Muscle layer of duodenum (tissue), 2 donors: ENCODE measurements at regions not wholly inside any gene's neighbourhood (a gene's known extent, or its start where the extent isn't known, plus 50 kb on each side); places are given as distances from the start of the nearest gene placed in this dataset.

Source experiments
- H3K27ac ChIP-seq: one replicate; pipeline ENCODE4 v1.7.0; 2013; ENCODE audit warnings: mild to moderate bottlenecking, low read length
- H3K27me3 ChIP-seq: one replicate; pipeline ENCODE4 v1.7.0; 2013; ENCODE audit warnings: low read depth, mild to moderate bottlenecking, control low read depth, low read length
- H3K36me3 ChIP-seq, 2 donors: one replicate each; pipeline ENCODE4 v1.7.0; 2013; ENCODE audit warnings: low read length in 2 of 2, control low read depth in 1 of 2, mild to moderate bottlenecking in 1 of 2; ENCODE audit not compliant: insufficient read depth in 2 of 2, control insufficient read depth in 1 of 2
- H3K4me1 ChIP-seq, 2 donors: one replicate each; pipeline ENCODE4 v1.7.0; 2013; ENCODE audit warnings: low read length in 2 of 2, mild to moderate bottlenecking in 2 of 2, control low read depth in 1 of 2, moderate library complexity in 1 of 2; ENCODE audit not compliant: insufficient read depth in 2 of 2, control insufficient read depth in 1 of 2
- H3K4me3 ChIP-seq, 2 donors: one replicate each; pipeline ENCODE4 v1.7.0; 2013; ENCODE audit warnings: low read length in 2 of 2, low read depth in 1 of 2, mild to moderate bottlenecking in 1 of 2
- H3K9me3 ChIP-seq, 2 donors: one replicate each; pipeline ENCODE4 v1.7.0; 2013; ENCODE audit warnings: low read length in 2 of 2, control low read depth in 1 of 2, mild to moderate bottlenecking in 1 of 2; ENCODE audit not compliant: control insufficient read depth in 1 of 2
- donor health status: healthy.

- Histone ChIP-seq H3K27ac (no peak overlapping the region), H3K27me3 (no peaks in the 10 kb centered on the region), H3K36me3 (no peaks in the 10 kb centered on the region), H3K9me3 (no peaks in the 10 kb centered on the region), H3K4me3 (no peak overlapping the region), H3K4me1 (no peaks in the 10 kb centered on the region)
Observed at GRCh38 chr2:53021292-53021691, 746.3 kb upstream of the CHAC2 start.

DNA sequence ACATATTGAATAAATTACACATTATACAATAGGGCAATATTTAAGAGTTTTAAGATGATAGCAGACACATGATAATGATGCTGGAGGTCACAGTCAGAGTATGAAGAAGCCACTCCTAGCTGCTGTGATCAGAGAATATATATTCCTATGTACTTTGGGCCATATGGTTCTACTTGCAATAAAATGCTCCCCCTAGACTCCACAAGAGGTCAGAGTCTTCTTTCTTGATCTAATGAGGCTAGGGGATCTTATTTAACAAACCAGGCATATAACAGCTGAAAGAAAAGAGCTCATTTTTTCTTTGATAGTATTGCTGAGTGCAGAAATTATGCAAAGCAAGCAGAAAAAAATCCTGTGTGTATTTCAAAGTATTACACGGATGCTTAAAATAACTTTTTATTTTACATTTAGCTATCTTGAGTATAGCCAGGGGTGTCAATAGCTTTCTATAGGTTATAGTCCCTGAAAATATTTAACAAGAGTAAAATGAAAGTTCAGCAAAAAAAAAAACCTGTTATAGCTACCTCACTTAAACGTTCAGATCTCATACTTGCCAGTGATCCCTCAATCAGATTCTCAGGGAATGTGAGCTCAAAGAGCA lies 748.7 kb upstream of the CHAC2 start:
- H3K9me3 ChIP-seq, result no peaks in the 10 kb centered on the region
- H3K27me3 ChIP-seq, result no peaks in the 10 kb centered on the region
- H3K4me1 ChIP-seq, result no peaks in the 10 kb centered on the region
- H3K36me3 ChIP-seq, result no peaks in the 10 kb centered on the region
- no peak overlapping the region for H3K27ac ChIP-seq
- no peak overlapping the region for H3K4me3 ChIP-seq

DNA sequence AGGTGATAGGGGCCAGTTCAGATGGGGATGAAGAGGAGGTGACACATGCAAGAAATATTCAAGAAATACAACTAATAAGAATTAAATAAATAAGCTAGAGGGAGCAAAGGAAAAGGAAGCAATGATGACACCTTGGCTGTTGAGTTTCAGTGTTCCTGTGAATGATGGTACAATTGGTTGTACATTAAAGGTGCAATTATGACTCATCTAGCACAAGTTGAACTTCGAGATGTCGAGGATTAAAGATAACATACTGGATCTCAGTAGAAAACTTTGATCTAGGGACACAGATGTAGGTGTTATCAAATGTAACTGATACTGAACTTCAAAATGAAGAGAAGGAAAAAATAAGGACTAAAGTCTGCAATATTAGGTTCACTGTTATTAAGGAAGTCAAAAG lies 760.6 kb upstream of the CHAC2 start:
- H3K4me3 ChIP-seq, result no peak overlapping the region
- no peaks in the 10 kb centered on the region for H3K9me3 ChIP-seq
- H3K4me1 ChIP-seq, result no peaks in the 10 kb centered on the region
- H3K27me3 ChIP-seq, result no peaks in the 10 kb centered on the region
- no peaks in the 10 kb centered on the region for H3K36me3 ChIP-seq
- H3K27ac ChIP-seq, result no peak overlapping the region

- no peaks in the 10 kb centered on the region for H3K27me3 ChIP-seq
- no peaks in the 10 kb centered on the region for H3K9me3 ChIP-seq
- no peak overlapping the region for H3K27ac ChIP-seq
- no peaks in the 10 kb centered on the region for H3K36me3 ChIP-seq
- no peaks in the 10 kb centered on the region for H3K4me1 ChIP-seq
- no peak overlapping the region for H3K4me3 ChIP-seq
Observed at GRCh38 chr2:53004413-53004812, 763.2 kb upstream of the CHAC2 start.

GRCh38 chr2:52995424-52995823 lies 772.2 kb upstream of the CHAC2 start:
- no peaks in the 10 kb centered on the region for H3K27me3 ChIP-seq
- H3K27ac ChIP-seq, result no peak overlapping the region
- no peaks in the 10 kb centered on the region for H3K36me3 ChIP-seq
- no peaks in the 10 kb centered on the region for H3K4me1 ChIP-seq
- H3K9me3 ChIP-seq, result peaks cover 0 to 9% of the 10 kb centered on the region in 2 donors
- no peak overlapping the region for H3K4me3 ChIP-seq

DNA sequence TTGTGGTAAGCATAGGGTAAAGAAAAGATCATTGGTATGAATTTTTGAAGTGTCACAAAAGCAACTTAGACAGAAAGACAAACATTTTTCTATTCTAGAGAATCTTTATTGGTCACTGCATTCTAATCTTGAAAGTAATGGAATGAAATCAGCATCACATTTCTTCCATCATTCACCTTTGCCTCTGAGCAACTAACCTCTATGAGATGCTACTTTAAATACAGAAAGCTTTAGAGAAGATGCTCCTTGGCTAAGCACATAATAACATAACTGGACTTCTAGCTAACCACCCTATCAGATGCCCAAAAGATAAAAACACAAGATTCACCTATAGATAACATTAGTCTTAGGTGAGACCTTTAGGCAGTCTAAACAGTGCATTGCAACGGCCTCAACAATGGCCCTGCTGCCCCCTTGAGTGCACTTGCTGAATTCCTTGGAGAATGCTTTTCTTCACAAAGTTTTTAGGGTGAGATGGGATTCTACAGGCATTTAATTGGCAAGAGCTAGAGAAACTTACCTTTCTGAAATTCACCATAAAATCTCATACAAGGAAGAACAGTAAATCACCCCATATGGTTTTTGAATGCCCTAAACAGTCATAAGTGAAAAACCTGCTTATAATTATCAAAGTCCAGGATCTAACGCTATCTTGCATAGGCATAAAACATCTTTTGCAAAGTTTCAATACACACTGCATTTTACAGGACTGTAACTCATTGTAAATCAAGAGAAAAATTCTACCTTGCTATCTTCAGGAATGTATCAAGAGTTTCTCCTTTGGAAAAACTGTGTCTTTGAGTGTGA lies 791.3 kb upstream of the CHAC2 start:
- no peak overlapping the region for H3K4me3 ChIP-seq
- H3K27ac ChIP-seq, result no peak overlapping the region
- H3K27me3 ChIP-seq, result no peaks in the 10 kb centered on the region
- no peaks in the 10 kb centered on the region for H3K9me3 ChIP-seq
- H3K4me1 ChIP-seq, result no peaks in the 10 kb centered on the region
- no peaks in the 10 kb centered on the region for H3K36me3 ChIP-seq

DNA sequence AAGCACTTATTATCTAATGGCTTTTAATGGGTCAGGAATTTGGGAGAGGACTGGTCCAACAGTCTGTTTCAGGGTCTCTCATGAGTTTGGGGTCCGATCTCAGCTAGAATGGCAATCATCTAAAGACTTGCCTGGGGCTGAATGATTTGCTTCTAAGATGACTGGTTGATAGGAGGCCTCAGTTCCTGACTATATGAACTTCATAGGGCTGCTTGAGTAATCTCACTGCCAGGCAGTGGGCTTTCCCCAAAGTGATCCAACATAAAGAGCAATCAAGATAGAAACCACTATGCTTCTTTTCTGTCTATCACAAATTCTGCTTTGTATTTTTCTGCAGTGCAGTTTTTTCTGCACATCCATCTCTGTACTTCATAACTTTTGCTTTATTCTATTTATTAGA lies 793.5 kb upstream of the CHAC2 start:
- Histone ChIP-seq H3K9me3 (no peaks in the 10 kb centered on the region), H3K27ac (no peak overlapping the region), H3K4me3 (no peak overlapping the region), H3K4me1 (no peaks in the 10 kb centered on the region), H3K27me3 (no peaks in the 10 kb centered on the region), H3K36me3 (no peaks in the 10 kb centered on the region)

GRCh38 chr2:52970642-52971041 lies 797.0 kb upstream of the CHAC2 start:
- H3K4me3 ChIP-seq, result no peak overlapping the region
- H3K9me3 ChIP-seq, result no peaks in the 10 kb centered on the region
- H3K4me1 ChIP-seq, result no peaks in the 10 kb centered on the region
- no peaks in the 10 kb centered on the region for H3K36me3 ChIP-seq
- no peak overlapping the region for H3K27ac ChIP-seq
- H3K27me3 ChIP-seq, result no peaks in the 10 kb centered on the region

DNA sequence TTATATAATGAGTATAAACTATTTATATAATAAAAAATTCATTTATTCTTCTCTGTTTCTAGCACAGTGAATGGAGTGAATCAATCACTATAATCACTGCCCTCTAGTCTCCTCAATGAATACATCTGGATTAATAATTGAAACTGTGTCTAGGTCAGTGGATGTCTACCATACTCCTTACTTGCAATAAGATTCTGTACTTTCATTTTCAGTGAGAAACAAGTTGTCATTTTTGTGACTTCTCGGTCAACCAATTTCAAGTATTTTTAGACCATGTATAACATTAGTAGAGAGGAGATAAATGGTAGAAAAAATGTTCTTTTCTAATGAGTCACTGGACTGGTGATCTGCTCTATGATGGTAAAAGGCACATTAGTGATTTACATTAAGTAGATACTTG lies 799.6 kb upstream of the CHAC2 start:
- Histone ChIP-seq H3K27me3 (no peaks in the 10 kb centered on the region), H3K9me3 (no peaks in the 10 kb centered on the region), H3K4me1 (no peaks in the 10 kb centered on the region), H3K36me3 (no peaks in the 10 kb centered on the region), H3K4me3 (no peak overlapping the region), H3K27ac (no peak overlapping the region)

GRCh38 chr2:52964916-52965530 lies 802.6 kb upstream of the CHAC2 start:
- H3K9me3 ChIP-seq, result no peaks in the 10 kb centered on the region
- no peaks in the 10 kb centered on the region for H3K27me3 ChIP-seq

DNA sequence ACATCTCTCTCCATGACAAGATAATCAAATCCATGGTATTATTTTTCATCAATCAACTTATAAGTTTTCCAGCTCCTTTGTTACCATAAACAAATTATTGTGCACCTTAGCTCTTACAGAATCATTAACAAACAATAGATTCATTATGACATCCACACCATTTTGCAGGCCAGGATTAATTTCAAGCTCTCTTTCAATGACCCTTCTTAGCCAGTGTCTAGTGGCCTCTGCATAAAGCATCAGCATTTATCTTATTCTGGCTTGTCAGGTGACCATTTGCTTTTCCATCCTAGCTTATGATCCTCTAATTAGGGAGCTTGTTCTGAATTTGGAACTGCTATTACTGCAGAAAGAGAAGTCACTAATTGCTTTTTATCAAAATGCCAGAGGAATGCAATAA lies 806.2 kb upstream of the CHAC2 start:
- H3K36me3 ChIP-seq, result no peaks in the 10 kb centered on the region
- H3K27ac ChIP-seq, result no peak overlapping the region
- no peak overlapping the region for H3K4me3 ChIP-seq
- no peaks in the 10 kb centered on the region for H3K9me3 ChIP-seq
- no peaks in the 10 kb centered on the region for H3K27me3 ChIP-seq
- no peaks in the 10 kb centered on the region for H3K4me1 ChIP-seq

More at GRCh38 chr2:52964916-52965530, 802.6 kb upstream of the CHAC2 start:
- no peaks in the 10 kb centered on the region for H3K4me1 ChIP-seq
- H3K4me3 ChIP-seq, result no peak overlapping the region
- no peak overlapping the region for H3K27ac ChIP-seq
- H3K36me3 ChIP-seq, result no peaks in the 10 kb centered on the region
